Keratinocyte (primary cell): ENCODE measurements at regions not wholly inside any gene's neighbourhood (a gene's known extent, or its start where the extent isn't known, plus 50 kb on each side); places are given as distances from the start of the nearest gene placed in this dataset.

Source experiments
- DNase-seq: peaks from one replicate; pipeline ENCODE4 v3.0.0-alpha.2; 2011; ENCODE audit warnings: low read depth, missing footprints, low spot score
- FAIRE-seq: peaks from 2 replicates; lab custom pipeline; 2011; peaks lifted over from hg19 to GRCh38; lab: Jason Lieb, UNC
- H2AFZ ChIP-seq: 2 replicates; pipeline ENCODE4 v1.6.0; 2012; ENCODE audit warnings: low read length, control low read depth, inconsistent platforms; ENCODE audit not compliant: control insufficient read depth
- H3K27ac ChIP-seq: 2 replicates; pipeline ENCODE4 v1.5.1; 2011; ENCODE audit warnings: low read length; ENCODE audit not compliant: control insufficient read depth, insufficient read depth
- H3K27me3 ChIP-seq: 3 replicates; pipeline ENCODE4 v1.6.0; 2011; ENCODE audit warnings: low read length; ENCODE audit not compliant: control insufficient read depth, insufficient read depth; ENCODE audit errors: extremely low read depth
- H3K36me3 ChIP-seq, 2 experiments: 2 replicates in 1 of 2; 3 replicates in 1 of 2; pipeline ENCODE4 v1.5.1; 2011; ENCODE audit warnings: low read length in 2 of 2, mild to moderate bottlenecking in 1 of 2; ENCODE audit not compliant: control insufficient read depth in 2 of 2, insufficient read depth in 2 of 2; ENCODE audit errors: extremely low read depth in 1 of 2
- H3K4me1 ChIP-seq: 3 replicates; pipeline ENCODE4 v1.5.1; 2011; ENCODE audit warnings: low read length; ENCODE audit not compliant: control insufficient read depth, insufficient read depth; ENCODE audit errors: extremely low read depth
- H3K4me2 ChIP-seq: 3 replicates; pipeline ENCODE4 v1.6.0; 2011; ENCODE audit warnings: low read depth, low read length; ENCODE audit not compliant: control insufficient read depth, insufficient read depth; ENCODE audit errors: extremely low read depth
- H3K4me3 ChIP-seq, 3 experiments: fragments of 200-600 bp in 1 of 3; sonication (generic) in 1 of 3; 2 replicates in 2 of 3; 3 replicates in 1 of 3; pipeline ENCODE4 v1.5.1; 2011 to 2016; ENCODE audit warnings: low read length in 3 of 3, mild to moderate bottlenecking in 3 of 3, control low read depth in 2 of 3, inconsistent platforms in 1 of 3, low read depth in 1 of 3, mixed read lengths in 1 of 3, mixed run types in 1 of 3, moderate library complexity in 1 of 3; ENCODE audit not compliant: control insufficient read depth in 2 of 3, insufficient read depth in 2 of 3; ENCODE audit errors: extremely low read depth in 1 of 3
- H3K79me2 ChIP-seq: 2 replicates; pipeline ENCODE4 v1.6.0; 2012; ENCODE audit warnings: low read length; ENCODE audit not compliant: control insufficient read depth, insufficient read depth
- H3K9ac ChIP-seq: 3 replicates; pipeline ENCODE4 v1.6.0; 2011; ENCODE audit warnings: low read length; ENCODE audit not compliant: control insufficient read depth, insufficient read depth; ENCODE audit errors: extremely low read depth
- H3K9me1 ChIP-seq: 3 replicates; pipeline ENCODE4 v1.6.0; 2011; ENCODE audit warnings: low read length; ENCODE audit not compliant: control insufficient read depth, insufficient read depth; ENCODE audit errors: extremely low read depth
- H3K9me3 ChIP-seq: 2 replicates; pipeline ENCODE4 v1.5.1; 2012; ENCODE audit warnings: low read depth, low read length; ENCODE audit not compliant: control insufficient read depth
- H4K20me1 ChIP-seq: 3 replicates; pipeline ENCODE4 v1.6.0; 2011; ENCODE audit warnings: low read length; ENCODE audit not compliant: control insufficient read depth, insufficient read depth; ENCODE audit errors: extremely low read depth
- EZH2 ChIP-seq: IDR thresholded peaks from one replicate; pipeline ENCODE4 v1.6.1; 2012; ENCODE audit warnings: inconsistent platforms, mild to moderate bottlenecking, low read length, moderate library complexity
- dilution Hi-C: fragments of 300-500 bp; cut with MboI; formaldehyde crosslinking; loops from one replicate; pipeline ENCODE4 v1.7.0; 2020; ENCODE audit warnings: low sequenced_read_pairs; ENCODE audit not compliant: extremely low pct_ligation_motif_present
- TF ChIP-seq, protein P1 (sequence below), 3 experiments: IDR thresholded peaks in 1 of 3; conservative IDR thresholded peaks in 1 of 3; optimal IDR thresholded peaks in 1 of 3; 2 replicates in 2 of 3; 3 replicates in 1 of 3; pipeline versions ENCODE3 to v1.5.1; 2011; ENCODE audit warnings: low read length in 3 of 3, mild to moderate bottlenecking in 3 of 3, moderate library complexity in 2 of 3, control low read depth in 1 of 3, inconsistent platforms in 1 of 3; ENCODE audit not compliant: insufficient read depth in 2 of 3; ENCODE audit errors: extremely low read depth in 1 of 3

- Histone ChIP-seq H4K20me1 (no peaks in the 10 kb centered on the region), H3K27me3 (no peaks in the 10 kb centered on the region), H3K36me3 (no peaks in the 10 kb centered on the region), H3K4me2 (no peak overlapping the region), H2AFZ (no peak overlapping the region), H3K9me1 (no peaks in the 10 kb centered on the region), H3K4me1 (no peaks in the 10 kb centered on the region), H3K9me3 (no peaks in the 10 kb centered on the region), H3K79me2 (no peaks in the 10 kb centered on the region), H3K4me3 (no peak overlapping the region), H3K27ac (no peak overlapping the region), H3K9ac (no peak overlapping the region)
- TF ChIP-seq EZH2 = no peak
- TF ChIP-seq, protein P1, sequence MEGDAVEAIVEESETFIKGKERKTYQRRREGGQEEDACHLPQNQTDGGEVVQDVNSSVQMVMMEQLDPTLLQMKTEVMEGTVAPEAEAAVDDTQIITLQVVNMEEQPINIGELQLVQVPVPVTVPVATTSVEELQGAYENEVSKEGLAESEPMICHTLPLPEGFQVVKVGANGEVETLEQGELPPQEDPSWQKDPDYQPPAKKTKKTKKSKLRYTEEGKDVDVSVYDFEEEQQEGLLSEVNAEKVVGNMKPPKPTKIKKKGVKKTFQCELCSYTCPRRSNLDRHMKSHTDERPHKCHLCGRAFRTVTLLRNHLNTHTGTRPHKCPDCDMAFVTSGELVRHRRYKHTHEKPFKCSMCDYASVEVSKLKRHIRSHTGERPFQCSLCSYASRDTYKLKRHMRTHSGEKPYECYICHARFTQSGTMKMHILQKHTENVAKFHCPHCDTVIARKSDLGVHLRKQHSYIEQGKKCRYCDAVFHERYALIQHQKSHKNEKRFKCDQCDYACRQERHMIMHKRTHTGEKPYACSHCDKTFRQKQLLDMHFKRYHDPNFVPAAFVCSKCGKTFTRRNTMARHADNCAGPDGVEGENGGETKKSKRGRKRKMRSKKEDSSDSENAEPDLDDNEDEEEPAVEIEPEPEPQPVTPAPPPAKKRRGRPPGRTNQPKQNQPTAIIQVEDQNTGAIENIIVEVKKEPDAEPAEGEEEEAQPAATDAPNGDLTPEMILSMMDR (optimal IDR thresholded peaks at IDR 0.05 in 1 of 3, IDR thresholded peaks at IDR 0.05 in 1 of 3, conservative IDR thresholded peaks at IDR 0.05 in 1 of 3; ENCODE audit: extremely low read depth in 1 of 3, insufficient read depth in 2 of 3, low read length in 3 of 3) = no peak
- no peak for FAIRE-seq
- DNase-seq = no peak
- dilution Hi-C loops = no loop called here
These were observed 509.2 kb upstream of the SLC35B3 start for GRCh38 chr6:8944548-8944947.

GRCh38 chr6:8943073-8943472 lies 507.7 kb upstream of the SLC35B3 start:
- H3K9me1 ChIP-seq = no peaks in the 10 kb centered on the region
- dilution Hi-C loops = no loop called here

More at GRCh38 chr6:8943073-8943472, 507.7 kb upstream of the SLC35B3 start:
- H3K4me1 ChIP-seq = no peaks in the 10 kb centered on the region
- H3K9me3 ChIP-seq = no peaks in the 10 kb centered on the region
- DNase-seq = no peak
- H3K79me2 ChIP-seq = no peaks in the 10 kb centered on the region
- H3K27ac ChIP-seq = no peak overlapping the region
- H3K27me3 ChIP-seq = no peaks in the 10 kb centered on the region
- no peak overlapping the region for H3K9ac ChIP-seq
- FAIRE-seq = no peak
- H2AFZ ChIP-seq = no peak overlapping the region
- TF ChIP-seq EZH2 = no peak
- TF ChIP-seq, protein P1 (optimal IDR thresholded peaks at IDR 0.05 in 1 of 3, IDR thresholded peaks at IDR 0.05 in 1 of 3, conservative IDR thresholded peaks at IDR 0.05 in 1 of 3; ENCODE audit: extremely low read depth in 1 of 3, insufficient read depth in 2 of 3, low read length in 3 of 3) = no peak
- H3K4me2 ChIP-seq = no peak overlapping the region
- no peak overlapping the region for H3K4me3 ChIP-seq
- H4K20me1 ChIP-seq = no peaks in the 10 kb centered on the region
- H3K36me3 ChIP-seq = no peaks in the 10 kb centered on the region
